Bone marrow (tissue), 2 donors: ENCODE measurements at regions not wholly inside any gene's neighbourhood (a gene's known extent, or its start where the extent isn't known, plus 50 kb on each side); places are given as distances from the start of the nearest gene placed in this dataset.

ENCODE experiments used
- DNase-seq, 2 donors: peaks; one replicate each; lab custom pipeline; 2025; lab: John Stamatoyannopoulos, UW

DNA sequence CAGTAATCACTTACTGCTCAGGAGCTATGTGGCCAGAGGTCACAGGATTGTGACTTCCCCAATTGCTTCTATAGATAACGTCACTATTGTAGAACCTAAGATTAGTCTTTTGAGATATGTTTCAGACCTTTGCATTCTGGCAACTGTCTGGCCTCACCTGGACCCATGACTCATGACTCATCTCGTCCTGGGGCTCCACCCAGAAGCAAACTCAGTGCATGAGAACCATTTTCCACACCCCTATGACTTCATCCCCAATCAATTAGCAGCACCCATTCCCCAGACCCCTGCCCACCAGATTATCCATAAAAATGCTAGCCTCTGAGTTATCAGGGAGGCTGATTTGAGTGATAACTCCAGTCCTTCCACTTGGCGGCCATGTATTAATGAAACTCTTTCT is 186.9 kb downstream of the EMP1 start:
- DNase-seq, result no peak

DNA sequence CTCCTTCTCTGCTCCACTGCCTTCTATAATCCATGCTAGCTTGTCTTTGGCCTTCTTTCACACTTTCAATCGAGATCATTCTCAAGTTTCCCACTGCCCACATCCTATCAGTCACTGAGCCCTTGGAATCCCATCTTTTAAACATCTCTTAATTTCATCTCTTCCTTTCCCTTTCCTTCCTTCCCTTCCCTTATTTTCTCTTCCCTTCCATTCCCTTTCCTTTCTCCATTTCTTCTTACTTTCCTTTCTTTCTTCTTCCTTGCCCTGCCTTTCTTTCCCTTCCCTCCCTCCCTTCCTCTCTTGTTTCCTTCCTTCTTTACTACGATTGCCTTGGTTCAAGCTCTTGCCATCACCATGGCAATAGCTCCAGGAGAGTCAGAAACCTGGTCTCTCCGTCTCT is 183.8 kb downstream of the EMP1 start:
- no peak for DNase-seq

DNA sequence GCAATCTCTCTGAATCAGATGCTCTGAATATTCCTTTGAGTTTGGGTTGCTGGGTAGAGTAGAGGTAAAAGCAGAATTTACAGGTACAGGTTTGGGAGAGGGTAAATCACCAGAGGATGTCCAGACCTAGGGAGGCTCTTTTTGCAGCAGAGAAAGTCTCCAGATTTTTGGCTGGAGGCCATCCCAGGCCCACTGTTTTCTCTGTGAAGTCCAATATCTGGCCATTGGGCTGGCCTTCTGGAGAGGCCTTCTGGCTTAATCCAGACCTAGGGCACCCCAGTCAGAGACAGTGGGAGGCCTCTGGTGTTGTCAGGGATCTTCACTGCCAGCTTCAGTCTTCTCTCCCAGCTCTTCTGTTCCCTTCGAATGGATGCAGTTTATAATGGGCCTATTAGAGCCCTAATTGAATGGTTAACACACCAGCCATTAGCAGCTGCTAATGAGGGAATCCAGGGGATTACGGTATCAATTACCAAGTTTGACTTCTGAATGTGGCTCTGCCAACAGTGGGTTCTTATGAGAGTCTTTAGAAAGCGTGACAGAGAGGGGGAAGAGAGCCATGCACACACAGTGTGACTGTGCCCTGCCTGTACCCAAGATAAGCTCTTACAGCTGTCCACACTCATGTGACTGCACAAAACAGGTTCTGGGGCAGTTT is 183.1 kb downstream of the EMP1 start:
- DNase-seq, result no peak

DNA sequence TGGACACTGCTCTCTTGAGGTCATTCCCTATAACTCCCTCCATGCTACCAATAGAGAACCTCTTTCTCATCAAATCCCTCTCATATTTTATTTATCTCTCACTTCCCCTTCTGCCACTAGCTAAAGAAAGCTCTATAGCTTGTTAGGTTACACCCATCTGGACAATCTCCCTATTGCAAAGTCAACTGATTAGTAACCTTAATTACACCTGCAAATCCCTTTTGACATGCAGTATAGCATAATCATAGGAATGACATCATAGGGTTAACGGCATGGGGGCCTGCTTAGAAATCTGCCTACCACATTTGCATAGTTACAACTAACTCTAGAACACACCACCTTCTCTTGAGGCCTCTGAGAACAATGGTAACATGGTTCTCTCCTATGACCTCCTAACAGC is 181.2 kb downstream of the EMP1 start:
- DNase-seq, result no peak

DNA sequence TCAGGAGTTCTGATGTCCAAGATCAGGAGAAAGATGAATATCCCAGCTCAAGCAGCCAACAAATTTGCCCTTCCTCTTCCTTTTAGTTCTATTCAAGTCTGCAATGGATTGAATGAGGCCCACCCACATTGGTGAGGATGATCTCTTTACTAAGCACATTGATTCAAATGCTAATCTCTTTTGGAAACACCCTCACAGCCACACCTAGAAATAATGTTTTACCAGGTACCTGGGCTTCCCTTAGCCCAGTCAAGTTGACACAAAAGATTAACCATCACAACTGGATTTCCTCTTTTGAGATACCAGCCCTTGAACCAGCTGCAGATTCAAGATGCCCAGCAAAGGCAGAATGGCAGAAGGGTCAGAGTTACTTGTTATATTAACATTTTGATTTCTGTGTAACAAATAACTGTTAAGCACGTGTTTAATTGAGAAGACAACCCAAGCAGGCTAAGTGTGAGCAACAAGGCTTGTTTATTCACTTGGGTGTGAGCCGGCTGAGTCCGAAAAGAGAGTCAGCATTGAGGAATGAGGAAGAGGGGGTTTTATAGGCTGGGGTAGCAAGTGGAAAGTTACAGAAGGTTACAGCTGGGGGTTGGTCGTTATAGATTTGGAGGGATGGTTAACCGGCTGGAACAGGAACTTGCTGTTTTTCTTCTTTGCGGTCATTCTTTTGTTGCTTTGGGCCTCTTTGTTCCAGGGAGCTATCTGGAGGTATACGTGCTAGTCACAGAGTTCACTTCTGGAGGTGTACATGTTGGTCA is 180.3 kb downstream of the EMP1 start:
- DNase-seq, result no peak

DNA sequence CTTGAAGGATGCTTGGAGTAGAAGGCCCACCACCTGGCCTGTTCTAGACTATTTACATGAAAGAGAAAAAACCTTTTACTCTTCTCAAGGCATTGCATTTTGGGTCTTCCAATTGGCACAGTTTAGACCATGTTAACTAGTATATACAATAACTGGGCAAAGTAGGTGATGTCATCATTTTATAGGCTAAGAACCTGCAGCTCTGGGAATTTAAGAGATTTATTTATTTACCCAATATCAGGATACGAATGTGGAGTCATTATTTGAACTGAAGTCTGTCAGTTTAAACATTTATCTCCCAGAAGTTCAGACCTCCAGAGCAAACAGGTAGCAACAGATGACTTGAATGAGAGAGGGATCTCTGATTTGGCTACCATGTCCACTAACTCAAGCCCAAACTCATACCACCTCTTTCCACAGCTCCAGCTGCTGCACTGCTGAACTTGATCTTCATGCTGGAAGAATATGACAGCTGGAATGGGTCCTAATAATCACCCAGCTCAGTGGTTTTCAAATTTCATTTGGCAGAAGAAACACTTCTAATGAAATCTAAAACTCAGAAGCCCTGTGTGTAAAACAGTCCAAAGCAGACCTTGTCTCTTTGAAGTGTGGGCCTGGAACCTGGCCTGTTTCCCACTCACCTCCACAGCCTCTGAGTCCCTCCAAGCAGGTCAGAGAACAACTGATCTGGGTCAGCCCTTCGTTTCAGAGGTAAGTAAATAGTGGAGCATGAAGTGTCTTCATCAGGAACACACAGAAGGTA is 179.2 kb downstream of the EMP1 start:
- DNase-seq, result no peak

DNA sequence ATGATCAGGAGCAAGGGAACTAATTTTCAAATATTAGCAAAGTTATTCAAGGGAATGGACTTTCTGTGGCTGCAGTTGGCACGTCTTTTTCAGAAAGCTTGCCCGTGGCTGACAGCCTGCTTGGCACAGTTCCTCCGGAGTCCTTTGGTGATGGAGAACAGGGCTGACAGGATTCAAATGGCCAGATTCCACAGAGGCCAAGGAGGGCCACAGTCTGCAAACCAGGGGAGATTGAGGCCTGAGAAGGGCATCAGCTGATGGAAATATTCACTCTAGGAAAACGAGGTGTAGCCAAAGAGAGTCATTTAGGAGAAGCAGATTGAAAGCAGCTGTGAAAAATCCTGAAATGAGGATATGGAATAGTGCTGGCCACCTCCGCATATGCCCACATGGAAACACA is 178.3 kb downstream of the EMP1 start:
- no peak for DNase-seq

DNA sequence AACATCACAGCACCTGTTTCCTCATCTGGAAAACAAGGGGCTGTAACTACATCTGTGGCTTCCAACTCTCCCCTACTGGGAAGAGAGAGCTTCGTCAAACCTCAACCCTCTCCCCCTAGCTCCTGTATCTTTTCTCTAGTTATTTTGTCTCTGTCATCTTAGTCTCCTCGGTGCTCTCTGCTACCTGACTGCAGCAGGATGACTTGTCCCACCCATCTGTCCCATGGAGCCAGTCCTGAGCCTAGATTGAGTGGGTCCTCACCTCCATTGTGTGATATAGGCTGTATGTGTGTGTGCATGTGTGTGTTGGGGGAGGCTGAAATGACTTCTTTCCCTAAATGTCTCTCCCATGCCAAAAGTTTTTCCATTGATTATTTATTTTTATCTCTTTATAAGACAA is 177.3 kb downstream of the EMP1 start:
- no peak for DNase-seq

DNA sequence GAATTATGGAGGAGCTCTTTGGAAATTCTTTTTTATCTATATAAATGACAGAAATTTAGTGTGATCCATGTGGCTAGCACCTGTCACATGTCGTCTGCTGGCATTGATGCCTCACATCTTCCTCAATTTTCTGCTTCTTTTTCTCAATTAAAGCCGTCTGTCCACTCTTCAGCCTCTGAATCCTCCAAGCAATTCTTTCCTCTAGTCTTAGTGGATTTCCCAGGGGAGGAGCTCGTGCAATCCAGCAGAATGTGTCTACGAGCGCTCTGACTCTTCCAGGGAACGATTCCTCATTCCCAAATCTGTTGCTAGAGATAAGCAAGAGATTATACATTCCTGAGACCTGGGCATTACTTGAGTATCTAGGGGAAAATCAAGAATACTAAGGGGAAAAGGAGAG is 176.6 kb downstream of the EMP1 start:
- no peak for DNase-seq

DNA sequence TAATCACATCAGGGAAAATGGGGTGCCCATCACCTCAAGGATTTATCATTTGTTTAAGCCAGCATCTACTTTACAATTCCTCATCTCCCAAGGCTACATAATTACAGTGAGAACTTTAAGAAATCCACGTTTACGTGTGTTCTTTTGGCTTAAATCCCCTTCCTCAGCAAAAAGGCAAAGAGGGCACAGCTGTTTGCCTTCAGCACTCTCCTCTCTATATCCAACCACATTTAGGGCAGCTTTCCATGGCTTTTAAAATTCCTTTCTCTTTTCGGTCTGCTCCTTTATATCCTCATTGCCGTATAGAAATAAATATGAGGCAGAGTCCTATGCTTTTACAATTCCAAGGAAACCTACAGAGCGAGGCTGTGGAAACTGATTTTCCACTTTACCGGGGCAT is 175.9 kb downstream of the EMP1 start:
- DNase-seq, result no peak

DNA sequence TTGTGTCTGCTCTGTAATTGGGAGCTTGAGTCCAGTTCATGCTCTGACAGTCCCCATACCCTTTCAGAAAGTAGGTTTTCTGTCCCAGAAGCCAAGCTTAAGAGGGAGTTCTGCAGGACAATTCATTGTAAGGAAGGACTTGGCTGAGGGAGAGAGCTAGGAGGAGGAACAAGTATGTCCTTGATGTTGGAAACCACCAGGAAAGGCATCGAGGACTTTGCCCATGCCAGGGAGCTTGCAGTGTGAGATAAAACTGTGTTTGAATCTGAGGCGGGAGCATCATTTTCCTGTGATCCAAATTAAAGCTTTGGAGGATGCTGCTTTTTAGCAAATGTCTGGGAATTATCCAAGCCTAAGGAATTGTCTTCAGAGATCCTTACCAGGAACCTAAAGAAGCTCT is 175.3 kb downstream of the EMP1 start:
- DNase-seq, result no peak

DNA sequence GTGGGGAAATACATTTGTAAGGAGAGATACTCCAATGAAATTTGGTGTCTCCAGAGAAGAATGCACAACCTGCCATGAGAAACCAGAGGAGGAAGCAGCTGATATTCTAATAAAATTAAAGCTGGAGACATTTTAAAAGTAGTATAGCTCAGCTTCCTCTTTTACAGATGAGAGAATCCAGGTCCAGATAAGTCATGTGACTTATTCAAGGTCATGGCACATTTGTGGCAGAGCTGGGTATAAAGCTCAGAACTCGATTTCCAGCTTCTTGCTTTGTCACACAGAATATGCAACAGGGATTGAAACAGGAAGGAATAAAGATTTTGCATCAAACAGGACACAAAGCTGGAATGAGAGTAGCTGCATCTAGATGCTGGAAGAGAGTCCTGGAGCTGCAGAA is 174.8 kb downstream of the EMP1 start:
- no peak for DNase-seq

DNA sequence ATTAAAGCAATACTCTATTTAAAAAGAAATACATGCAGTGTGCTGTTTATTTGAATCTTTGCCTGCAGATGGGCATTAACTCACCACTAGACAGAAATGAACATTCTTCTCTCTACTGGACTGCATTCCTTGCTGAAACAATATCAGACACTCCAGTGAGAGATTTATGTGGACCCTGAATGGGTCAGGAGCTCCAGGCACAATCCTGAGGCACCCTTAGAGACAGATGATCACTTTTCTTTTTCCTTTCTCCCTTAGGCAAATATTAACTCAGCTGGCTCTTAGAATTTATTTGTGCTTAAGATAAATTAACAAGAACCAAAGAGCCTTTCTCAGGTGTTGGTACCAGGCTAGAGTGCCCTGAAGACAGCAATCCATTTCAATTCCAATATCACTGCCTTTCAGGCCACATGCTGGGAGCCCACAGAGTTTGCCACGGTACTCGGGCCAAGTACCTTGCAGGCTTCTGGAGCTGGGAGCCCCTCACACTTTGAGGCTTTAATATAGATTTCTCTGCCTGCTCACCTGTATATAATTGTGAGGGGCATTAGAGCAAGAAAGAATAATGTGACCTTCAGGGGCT is 173.0 kb downstream of the EMP1 start:
- DNase-seq, result no peak

DNA sequence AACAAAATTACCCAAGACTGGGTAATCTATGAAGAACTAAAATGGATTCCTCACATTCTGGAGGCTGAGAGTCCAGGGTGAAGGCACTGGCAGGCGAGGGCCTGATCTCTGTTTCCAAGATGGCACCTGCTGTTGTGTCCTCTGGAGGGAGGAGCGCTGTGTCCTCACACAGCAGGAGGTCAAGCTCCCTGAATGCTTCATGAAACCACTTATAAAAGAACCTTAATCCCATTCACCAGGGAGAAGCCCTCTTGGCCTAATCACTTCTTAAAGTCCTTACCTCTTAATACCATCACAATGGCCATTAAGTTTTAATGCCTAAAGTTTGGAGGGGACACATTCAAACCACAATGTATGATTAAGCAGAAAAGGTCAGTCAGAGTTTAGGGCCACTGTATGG is 172.4 kb downstream of the EMP1 start:
- no peak for DNase-seq

DNA sequence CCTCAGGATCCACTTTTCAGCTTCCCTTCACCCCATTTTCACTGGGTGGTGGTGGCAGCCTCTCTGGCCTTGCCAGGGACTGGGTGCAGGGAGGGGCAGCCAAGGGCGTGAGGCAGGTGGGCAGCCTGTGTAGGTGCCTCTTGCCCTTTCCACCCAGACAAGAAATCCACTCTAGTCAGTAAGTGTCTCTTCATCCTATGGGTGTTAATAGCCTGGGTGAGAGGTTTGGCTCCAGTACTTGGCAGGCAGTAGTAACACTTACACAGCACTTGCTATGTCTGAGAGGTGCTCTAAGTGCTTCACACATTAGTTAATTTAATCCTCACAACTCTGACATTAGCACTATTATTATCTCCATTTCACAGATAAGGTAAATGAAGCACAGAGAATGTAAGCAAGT is 171.9 kb downstream of the EMP1 start:
- DNase-seq, result no peak

DNA sequence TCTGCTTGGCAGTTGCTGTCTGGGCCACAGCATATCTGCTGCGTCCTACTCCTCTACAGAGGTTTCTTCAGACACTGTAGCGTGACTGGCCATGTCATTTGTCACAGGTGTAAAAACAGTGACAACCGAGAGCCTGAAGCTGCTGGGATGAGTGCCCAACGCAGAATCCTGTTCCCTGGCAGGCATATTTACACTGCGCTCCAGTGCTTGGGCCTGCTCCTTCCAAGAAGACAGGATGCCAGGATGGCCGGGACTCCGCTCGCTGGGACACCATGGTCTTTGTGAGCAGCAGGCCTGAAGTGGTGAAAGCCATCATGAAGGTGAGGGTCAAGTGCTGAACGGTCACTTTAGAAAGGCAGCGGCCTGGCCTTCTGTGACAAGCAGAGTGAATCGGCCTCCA is 171.4 kb downstream of the EMP1 start:
- DNase-seq, result no peak

DNA sequence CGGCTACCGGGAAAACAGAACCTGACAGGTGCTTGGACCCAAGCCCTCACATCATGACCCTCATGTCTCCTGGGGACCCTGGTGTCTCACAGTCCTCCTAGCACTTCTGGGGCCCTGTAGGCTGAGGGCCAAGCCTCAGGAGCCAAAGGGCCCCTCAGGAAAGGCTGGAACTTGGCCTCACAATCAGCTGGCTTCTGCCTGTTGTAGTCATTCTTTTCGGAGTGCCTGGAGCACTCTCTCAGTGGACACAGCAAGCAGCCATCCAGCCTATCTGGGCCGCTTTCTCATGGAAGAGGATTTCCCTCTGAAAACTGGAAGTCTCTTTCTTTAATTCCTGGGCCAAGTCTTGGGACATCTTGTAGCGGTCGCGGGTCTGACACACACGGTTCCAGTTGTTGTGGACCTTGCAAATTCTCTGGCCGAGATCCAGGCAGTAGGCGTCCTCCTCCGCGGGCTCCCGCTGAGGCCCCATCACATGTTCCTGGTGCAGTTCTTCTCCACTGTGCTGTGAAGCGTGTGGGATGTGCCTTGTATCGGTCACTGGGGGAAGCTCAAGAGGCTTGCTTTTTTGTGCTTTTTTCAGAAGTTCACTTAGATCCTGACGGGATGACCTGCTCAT is 169.3 kb downstream of the EMP1 start:
- no peak for DNase-seq

DNA sequence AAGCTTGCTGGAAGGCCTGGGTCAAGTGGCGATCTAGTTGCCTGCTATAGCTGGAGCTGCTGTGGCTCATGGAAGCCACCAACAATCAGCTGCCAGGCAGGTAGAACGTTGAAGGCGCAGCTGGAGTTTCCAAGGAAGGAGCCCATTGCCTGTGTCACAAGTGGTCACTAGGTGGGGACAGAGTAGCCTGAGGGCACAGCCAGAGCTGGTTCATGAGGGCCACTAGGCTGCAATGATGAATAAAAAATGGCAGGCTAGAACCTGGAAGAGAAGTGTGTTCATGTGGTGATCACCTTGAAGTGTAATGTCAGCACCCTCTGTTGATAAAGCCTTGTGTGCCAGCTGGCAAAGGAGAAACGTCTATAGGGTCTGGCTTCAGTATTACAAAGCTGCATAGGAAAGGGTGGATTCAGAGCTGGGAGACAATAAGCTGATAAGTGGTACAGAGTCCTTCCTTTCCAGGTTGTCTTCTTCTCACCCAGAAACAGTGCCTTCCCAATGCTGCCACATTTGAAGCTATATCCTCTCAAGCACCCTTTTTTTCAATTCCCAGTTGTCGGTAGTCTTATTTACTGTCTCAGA is 165.8 kb downstream of the EMP1 start:
- peak in 1 of 2 donors; percentile 15 for DNase-seq

DNA sequence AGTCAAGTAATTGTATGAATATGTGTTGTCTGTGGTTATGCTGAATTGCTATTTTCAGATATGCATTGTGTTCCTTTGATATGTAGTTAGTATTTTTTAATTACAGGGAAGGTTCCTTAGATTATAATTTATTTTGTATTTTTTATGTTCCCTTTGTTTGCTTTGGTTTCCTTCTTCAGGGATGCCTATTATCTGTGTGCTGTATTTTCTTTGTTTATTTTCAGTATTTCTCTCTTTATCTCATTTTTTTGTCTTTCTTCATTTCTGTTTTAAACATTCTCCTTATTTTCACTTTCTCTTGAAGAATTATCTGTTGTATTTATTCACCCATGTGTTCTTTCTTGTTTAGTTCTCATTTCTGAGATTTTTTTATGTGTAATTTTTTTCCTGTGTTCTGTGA is 163.1 kb downstream of the EMP1 start:
- no peak for DNase-seq

DNA sequence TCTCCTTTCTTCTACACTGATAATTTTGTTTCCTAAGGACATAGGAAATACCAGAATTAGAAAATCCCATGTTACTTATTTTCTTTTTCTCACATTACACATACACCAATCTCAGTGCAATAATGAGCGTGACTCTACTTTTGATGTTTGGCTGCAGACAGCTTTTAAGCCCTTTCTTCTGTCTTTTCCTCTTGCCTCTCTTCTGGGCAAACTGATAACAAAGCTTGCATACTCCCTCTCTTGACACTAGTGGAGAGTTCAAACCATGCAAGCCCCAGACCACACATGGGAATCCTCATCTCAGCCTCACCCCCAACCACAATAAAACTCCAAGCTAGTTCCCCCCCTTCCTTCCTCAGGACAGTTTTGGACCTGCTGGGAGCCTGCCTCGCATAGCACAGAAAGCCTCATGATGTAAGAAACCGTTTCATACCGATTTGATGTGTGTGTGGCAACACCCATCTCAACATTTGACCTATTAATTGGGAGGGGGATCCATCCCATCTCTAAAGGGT is 161.9 kb downstream of the EMP1 start:
- no peak for DNase-seq

DNA sequence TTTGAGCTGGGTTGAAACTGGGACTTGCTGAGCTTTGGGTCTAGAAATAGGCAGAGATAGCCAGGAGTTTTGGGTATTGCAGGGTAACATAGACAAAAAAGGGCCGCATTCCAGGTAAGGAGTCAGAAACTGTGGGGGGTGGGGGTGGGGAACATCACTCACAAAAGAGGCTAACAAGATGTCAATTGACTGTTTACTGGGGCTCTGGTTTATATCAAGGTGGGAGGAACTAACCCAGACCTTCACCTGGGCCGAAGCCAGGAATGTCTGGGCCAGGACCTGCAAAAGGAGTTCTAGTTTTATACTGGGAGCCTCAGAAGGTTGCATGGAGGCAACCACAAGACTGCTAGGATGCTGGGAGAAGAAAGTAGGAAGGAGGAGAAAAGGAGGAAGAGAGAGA is 154.4 kb downstream of the EMP1 start:
- DNase-seq, result no peak

DNA sequence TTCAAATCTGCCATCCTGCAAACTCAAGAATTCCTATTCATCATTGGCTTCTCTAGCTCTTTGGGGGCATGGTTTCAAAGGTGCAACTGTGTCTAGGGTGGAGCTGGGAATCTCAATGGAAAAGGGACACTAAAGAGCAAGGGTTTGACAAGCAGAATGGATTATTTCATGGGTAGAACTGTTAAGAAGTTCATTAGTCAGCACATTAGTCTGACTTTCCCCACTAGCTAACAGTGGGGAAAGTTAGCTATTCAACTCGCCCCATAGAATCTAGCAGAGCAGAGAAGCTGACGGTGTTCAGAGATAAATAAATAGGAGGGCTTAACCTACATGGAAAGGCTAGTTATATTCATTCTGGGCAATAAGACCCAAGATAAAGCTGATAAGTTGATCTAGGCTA is 153.9 kb downstream of the EMP1 start:
- DNase-seq, result no peak
